Upper lobe of right lung (tissue), 1 donor: ENCODE measurements at regions not wholly inside any gene's neighbourhood (a gene's known extent, or its start where the extent isn't known, plus 50 kb on each side); places are given as distances from the start of the nearest gene placed in this dataset.

Experiments
- ATAC-seq: fragments of 200-7000 bp; cut with Tn5 transposase; one replicate; pipeline ENCODE4 v1.9.1; 2020; ENCODE audit warnings: mild to moderate bottlenecking, moderate library complexity
- DNase-seq: peaks from one replicate; pipeline ENCODE4 v3.0.0-alpha.2; 2020
- H3K27ac ChIP-seq: fragments of 200-600 bp; one replicate; pipeline ENCODE4 v1.8.0; 2022
- H3K27me3 ChIP-seq: fragments of 200-600 bp; one replicate; pipeline ENCODE4 v1.8.0; 2022; ENCODE audit warnings: mild to moderate bottlenecking
- H3K36me3 ChIP-seq: fragments of 200-600 bp; one replicate; pipeline ENCODE4 v1.8.0; 2022
- H3K4me1 ChIP-seq: fragments of 200-600 bp; one replicate; pipeline ENCODE4 v1.8.0; 2022
- H3K4me3 ChIP-seq: fragments of 200-600 bp; one replicate; pipeline ENCODE4 v1.8.0; 2022; ENCODE audit warnings: mild to moderate bottlenecking
- H3K9me3 ChIP-seq: fragments of 200-600 bp; one replicate; pipeline ENCODE4 v1.8.0; 2022
- intact Hi-C: fragments of 100-400 bp; cut with DNase I; formaldehyde crosslinking; loops from one replicate; pipeline ENCODE4 v1.11.0; 2022
- TF ChIP-seq, protein P1 (sequence below): fragments of 200-600 bp; IDR thresholded peaks from one replicate; pipeline ENCODE4 v1.8.0; 2022; ENCODE audit warnings: antibody characterized with exemption
- donor health status: DM: no; HTN: yes; CAD: no; lungs with severe emphysema.

GRCh38 chr22:47392729-47393128 lies 630.3 kb downstream of the TBC1D22A start:
- no peaks in the 10 kb centered on the region for H3K27me3 ChIP-seq
- ATAC-seq, result no peak
- no peak overlapping the region for H3K27ac ChIP-seq
- DNase-seq, result peak; percentile 44
- TF ChIP-seq, protein P1, sequence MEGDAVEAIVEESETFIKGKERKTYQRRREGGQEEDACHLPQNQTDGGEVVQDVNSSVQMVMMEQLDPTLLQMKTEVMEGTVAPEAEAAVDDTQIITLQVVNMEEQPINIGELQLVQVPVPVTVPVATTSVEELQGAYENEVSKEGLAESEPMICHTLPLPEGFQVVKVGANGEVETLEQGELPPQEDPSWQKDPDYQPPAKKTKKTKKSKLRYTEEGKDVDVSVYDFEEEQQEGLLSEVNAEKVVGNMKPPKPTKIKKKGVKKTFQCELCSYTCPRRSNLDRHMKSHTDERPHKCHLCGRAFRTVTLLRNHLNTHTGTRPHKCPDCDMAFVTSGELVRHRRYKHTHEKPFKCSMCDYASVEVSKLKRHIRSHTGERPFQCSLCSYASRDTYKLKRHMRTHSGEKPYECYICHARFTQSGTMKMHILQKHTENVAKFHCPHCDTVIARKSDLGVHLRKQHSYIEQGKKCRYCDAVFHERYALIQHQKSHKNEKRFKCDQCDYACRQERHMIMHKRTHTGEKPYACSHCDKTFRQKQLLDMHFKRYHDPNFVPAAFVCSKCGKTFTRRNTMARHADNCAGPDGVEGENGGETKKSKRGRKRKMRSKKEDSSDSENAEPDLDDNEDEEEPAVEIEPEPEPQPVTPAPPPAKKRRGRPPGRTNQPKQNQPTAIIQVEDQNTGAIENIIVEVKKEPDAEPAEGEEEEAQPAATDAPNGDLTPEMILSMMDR, result no peak
- no peaks in the 10 kb centered on the region for H3K4me1 ChIP-seq
- intact Hi-C loops, result no loop called here
- no peaks in the 10 kb centered on the region for H3K36me3 ChIP-seq
- H3K4me3 ChIP-seq, result no peak overlapping the region
- H3K9me3 ChIP-seq, result no peaks in the 10 kb centered on the region

DNA sequence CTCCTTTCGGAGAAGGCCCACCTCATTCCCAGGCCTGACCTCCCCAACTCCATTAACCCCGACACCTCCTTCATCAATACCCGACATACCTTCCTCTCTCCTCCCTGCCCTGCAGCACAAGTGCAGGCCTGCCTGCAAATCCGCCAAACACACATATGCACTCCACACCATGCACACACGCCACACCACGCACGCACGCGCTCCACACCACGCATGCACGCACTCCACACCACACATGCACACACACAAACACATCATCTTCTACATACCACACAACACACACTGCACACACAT lies 629.6 kb downstream of the TBC1D22A start:
- TF ChIP-seq, protein P1, result no peak
- H3K27me3 ChIP-seq, result no peaks in the 10 kb centered on the region
- H3K9me3 ChIP-seq, result no peaks in the 10 kb centered on the region
- no peak overlapping the region for H3K27ac ChIP-seq
- DNase-seq (peak; percentile 56), ATAC-seq (no peak)
- H3K4me3 ChIP-seq, result no peak overlapping the region
- H3K4me1 ChIP-seq, result no peaks in the 10 kb centered on the region
- intact Hi-C loops, result no loop called here
- H3K36me3 ChIP-seq, result no peaks in the 10 kb centered on the region

- Histone ChIP-seq H3K9me3 (no peaks in the 10 kb centered on the region), H3K27me3 (no peaks in the 10 kb centered on the region), H3K36me3 (no peaks in the 10 kb centered on the region), H3K4me1 (no peaks in the 10 kb centered on the region), H3K4me3 (no peak overlapping the region), H3K27ac (no peak overlapping the region)
- DNase-seq (no peak), ATAC-seq (no peak)
- TF ChIP-seq, protein P1, result no peak
- intact Hi-C loops, result no loop called here
These were observed 629.0 kb downstream of the TBC1D22A start for GRCh38 chr22:47391169-47392053.

DNA sequence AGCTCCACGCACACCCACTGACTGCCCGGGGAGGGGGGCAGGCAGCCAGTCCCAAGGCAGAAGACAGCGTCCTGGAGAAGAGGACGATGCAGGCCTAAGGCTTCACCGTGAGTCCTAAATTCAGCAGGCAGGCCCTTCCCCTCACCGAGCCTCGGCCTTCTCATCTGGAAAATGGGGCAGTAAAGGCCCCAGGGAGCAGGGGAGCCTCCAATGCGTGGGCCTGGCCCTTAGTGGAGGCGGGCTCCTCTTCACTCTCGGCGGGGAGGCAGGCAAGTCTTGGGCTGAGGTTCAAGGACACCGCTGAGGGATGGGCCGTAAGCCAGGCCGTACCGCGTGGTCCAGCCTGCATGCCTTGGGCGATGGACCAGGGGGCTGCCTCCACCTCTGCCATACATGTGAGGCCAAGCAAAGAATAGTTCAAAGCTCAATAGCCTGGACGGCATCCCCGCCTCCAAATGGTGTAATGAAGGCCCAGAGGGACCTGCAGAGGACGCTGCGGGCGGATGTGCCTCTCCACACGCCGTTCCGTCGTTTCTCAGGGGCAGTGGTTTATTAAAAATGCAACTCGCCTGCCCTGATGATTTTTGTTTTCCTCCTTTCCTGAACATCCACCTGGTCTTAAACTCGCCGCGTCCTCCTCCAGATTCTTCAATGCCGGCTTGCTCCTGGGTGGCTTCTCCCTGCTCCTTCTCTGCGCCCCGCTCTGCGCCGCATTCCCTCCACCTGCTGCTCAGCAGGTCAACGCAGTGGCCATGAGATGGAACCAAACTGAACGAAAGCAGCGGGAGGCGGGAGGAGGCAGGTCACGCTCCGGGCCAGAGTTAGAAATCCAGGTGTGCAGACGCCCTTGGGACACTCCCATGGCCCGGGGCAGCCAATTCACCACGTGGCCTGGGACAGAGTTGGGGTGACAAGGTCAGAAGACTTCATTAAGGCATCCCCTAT lies 627.8 kb downstream of the TBC1D22A start:
- TF ChIP-seq, protein P1, result no peak
- H3K27ac ChIP-seq, result no peak overlapping the region
- intact Hi-C loops, result no loop called here
- H3K4me1 ChIP-seq, result no peaks in the 10 kb centered on the region
- no peaks in the 10 kb centered on the region for H3K36me3 ChIP-seq
- DNase-seq, result no peak
- no peak for ATAC-seq
- H3K9me3 ChIP-seq, result no peaks in the 10 kb centered on the region
- H3K27me3 ChIP-seq, result no peaks in the 10 kb centered on the region
- H3K4me3 ChIP-seq, result no peak overlapping the region

DNA sequence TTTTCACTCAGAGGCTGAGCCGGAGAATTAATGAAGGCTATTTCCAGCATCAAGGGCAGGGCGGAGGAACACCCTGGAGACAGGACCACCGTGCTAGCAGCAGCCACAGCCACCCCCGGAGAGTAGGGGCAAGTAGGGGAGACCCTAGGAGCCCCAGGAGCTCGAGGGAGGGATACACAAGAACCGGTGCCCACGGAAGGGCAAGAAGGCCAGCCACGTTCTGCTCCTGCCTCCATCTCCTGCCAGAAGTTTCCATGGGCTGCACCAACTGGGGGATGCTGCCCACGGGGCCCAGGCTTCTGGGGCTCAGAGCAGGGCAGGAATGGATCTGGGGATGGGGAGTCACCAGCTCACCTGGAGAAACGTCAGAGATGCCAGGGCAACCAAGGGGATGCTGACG lies 626.8 kb downstream of the TBC1D22A start:
- Histone ChIP-seq H3K27me3 (peaks cover 4% of the 10 kb centered on the region), H3K27ac (no peak overlapping the region), H3K4me1 (no peaks in the 10 kb centered on the region), H3K9me3 (no peaks in the 10 kb centered on the region), H3K36me3 (no peaks in the 10 kb centered on the region), H3K4me3 (no peak overlapping the region)
- TF ChIP-seq, protein P1, result no peak
- DNase-seq (no peak), ATAC-seq (no peak)
- intact Hi-C loops, result no loop called here
